ENCODE measurements at regions not wholly inside any gene's neighbourhood (a gene's known extent, or its start where the extent isn't known, plus 50 kb on each side); places are given as distances from the start of the nearest gene placed in this dataset.
"Not testable (repeated sequence)": the region's sequence is repeated elsewhere in the genome, so short reads cannot be mapped to it uniquely, and the experiment has no call there.

DNA sequence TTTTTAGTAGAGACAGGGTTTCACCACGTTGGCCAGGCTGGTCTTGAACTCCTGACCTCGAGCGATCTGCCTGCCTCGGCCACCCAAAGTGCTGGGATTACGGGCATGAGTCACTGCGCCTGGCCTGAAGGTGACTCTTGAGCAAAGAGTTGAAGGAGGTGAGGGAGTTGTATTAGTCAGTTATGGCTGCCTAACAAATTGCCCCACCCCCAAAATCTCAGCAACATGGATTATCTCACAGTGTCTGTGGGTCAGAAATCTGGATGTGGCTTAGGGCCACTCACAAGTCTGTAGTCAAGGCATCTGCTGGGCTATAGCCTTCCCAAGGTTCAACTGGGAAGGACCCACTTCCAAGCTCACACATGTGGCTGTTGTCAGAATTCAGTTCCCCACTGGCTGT, 52.8 kb upstream of the ADGRE5 start:
- DNase-seq (ENCODE audit: low read depth, low spot score): no peak

DNA sequence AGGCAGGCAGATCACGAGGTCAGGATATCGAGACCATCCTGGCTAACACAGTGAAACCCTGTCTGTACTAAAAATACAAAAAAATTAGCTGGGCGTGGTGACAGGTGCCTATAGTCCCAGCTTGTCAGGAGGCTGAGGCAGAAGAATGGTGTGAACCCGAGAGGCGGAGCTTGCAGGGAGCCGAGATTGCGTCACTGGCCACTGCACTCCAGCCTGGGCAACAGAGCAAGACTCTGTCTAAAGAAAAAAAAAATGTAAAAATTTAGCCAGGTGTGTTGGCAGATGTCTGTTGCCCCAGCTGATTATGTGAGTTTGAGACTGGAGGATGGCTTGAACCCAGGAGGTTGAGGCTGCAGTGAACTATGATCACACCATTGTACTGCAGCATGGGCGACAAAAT, 54.2 kb upstream of the ADGRE5 start:
- not testable (repeated sequence) for DNase-seq (ENCODE audit: low read depth, low spot score)

DNA sequence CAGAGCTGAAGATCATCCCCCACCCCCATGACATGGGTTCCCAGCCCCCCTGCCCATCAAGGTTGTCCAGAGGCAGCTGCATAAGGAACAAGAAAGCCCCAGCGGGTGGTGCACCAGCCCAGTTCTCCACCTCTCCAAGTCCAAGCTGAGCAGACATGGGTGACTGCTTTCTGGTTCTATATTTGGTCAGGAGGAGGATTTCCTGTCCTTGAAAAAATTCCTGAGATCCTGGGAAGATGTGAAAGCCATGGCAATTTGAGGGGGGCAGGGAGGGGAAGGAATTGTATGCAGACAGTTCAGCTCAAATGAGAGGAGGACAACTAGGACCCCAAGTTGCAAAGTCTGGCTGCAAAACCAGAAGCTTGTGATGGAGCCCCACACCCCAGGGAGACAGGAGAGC, 55.4 kb upstream of the ADGRE5 start:
- DNase-seq (ENCODE audit: low read depth, low spot score): no peak

DNA sequence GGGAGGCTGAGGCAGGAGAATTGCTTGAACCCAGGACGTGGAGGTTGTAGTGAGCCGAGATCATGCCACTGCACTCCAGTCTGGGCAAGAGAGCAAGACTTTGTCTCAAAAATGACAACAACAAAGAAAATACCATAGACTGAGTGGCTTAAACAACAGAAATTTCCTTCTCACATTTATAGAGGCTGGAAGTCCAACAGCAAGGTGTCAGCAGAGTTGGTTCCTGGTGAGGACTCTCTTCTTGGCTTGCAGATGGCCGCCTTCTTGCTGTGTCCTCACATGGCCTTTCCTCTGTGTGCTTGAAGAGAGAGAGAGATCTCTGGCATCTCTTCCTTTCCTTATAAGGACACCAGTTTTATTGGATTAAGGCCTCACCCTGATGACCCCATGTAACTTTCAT, 56.1 kb upstream of the ADGRE5 start:
- no peak for DNase-seq (ENCODE audit: low read depth, low spot score)

DNA sequence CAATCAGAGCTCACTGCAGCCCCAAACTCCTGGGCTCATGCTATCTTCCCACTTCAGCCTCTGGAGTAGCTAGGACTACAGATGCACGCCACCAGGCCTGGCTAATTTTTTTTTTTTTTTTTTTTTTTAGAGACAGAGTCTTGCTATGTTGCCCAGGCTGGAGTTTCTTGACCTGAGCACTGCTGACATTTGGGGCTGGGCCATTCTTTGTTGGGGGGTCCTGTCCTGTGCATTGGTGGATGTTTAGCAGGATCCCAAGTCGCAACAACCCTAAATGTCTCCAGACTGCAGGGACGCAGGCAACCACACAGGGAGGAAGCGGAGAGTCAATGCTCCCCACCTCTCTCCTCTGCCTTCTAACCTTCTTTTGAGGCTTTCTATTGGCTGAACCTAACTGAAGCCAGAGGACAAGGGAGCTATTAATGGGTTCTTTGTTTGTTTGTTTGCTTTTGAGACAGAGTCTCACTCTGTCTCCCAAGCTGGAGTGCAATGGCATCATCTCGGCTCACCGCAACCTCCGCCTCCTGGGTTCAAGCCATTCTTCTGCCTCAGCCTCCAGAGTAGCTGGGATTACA, 58.3 kb upstream of the ADGRE5 start:
- no peak for DNase-seq (ENCODE audit: low read depth, low spot score)

DNA sequence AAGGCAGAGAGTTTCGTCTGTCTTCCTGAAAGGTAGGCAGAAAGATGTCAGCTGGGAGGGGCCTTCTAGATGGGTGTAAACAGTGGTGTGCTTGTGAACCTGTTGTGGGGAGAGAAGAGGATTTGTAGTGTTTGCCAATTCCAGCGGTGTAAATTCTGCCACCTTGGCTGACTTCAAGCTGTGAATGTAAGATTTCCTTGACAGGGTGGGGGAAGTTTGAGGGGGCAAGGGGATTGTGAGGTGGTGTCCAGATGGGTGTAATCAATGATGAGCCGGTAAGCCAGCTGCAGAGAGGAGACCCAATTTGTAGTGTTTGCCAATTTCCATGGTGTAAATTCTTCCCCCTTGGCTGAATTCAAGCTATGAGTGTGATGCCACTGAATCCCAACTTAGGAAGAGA, 61.0 kb upstream of the ADGRE5 start:
- DNase-seq (ENCODE audit: low read depth, low spot score): no peak

DNA sequence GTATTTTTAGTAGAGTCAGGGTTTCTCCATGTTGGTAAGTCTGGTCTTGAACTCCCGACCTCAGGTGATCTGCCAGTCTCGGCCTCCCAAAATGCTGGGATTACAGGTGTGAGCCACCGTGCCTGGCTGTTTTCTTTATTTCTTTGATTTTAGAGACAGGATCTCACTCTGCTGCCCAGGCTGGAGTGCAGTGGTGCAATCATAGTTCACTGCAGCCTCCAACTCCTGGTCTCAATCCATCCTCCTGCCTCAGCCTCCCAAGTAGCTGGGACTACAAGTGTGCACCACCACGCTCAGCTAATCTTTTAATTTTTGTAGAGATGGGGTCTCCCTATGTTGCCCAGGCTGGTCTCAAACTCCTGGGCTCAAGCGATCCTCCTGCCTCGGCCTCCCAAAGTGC, 61.5 kb upstream of the ADGRE5 start:
- DNase-seq (ENCODE audit: low read depth, low spot score): not testable (repeated sequence)

DNA sequence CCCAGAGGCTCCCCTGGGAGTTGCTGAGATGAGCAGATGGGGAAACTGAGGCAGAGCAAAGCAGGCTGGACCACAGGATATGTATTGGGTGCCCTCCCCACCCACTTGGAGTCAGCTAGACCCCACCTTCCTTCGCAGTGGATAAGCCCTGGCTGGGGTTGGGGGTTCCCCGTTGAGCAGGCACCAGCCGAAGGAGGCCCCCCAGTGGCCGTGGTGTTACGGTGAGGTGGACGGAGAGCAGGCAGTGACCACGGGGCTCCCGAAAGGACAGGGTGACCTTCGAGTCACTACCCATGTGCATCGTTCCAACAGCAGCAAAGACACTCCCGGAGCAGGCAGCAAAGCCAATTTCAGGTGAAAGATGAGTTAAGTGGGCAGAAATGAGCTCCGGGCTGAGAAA, 62.4 kb upstream of the ADGRE5 start:
- DNase-seq (ENCODE audit: low read depth, low spot score): no peak

DNA sequence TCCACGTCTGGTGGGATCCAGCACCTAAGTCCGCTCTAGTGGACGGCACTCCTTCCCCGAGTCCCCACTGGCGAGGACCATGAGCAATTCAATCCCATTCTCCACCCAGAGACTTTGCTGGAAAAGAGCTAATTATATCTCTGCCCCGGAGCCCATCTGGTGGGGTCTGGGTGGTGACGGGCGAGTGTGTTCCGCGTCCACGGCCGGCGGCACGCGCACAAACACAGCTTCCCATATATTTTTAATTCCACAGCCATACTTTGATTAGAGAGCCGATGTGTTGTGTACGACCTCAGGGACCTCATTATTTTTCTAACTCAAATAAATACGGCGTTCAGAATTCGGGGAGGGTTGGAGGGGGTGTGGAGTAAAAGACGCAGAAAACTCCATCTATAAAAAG, 64.1 kb upstream of the ADGRE5 start:
- no peak for DNase-seq (ENCODE audit: low read depth, low spot score)

DNA sequence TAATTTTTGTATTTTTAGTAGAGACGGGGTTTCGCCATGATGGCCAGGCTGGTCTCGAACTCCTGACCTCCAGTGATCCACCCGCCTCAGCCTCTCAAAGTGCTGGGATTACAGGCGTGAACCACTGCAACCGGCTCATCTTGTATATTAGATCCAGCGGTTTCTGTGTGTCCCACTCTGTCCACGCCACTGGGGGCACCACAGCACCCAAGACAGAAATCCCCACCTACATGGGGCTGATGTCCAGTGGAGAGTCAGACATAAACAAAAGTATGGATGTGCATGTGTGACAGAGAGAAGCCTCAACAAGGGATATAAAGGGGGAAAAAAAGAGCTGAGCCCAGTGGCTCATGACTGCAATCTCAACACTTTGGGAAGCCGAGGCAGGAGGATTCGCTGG, 65.8 kb upstream of the ADGRE5 start:
- DNase-seq (ENCODE audit: low read depth, low spot score): no peak

DNA sequence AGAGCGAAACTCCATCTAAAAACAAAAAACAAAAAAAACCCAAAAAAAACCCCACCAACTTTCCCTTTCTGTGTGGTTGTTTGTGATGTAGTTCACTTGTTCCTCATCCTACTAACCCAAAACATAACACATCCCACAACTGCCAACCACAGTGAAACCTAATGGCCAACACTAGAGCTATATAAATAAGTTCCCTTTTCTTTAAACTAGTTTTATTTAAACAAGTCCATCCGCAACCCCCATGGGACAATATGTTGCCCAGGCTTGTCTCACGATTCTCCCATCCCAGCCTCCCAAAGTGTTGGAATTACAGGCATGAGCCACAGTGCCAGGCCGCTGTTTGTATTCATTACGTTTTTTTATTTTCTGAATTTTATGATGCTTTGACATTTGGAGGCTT, 71.2 kb upstream of the ADGRE5 start:
- no peak for DNase-seq (ENCODE audit: low read depth, low spot score)

DNA sequence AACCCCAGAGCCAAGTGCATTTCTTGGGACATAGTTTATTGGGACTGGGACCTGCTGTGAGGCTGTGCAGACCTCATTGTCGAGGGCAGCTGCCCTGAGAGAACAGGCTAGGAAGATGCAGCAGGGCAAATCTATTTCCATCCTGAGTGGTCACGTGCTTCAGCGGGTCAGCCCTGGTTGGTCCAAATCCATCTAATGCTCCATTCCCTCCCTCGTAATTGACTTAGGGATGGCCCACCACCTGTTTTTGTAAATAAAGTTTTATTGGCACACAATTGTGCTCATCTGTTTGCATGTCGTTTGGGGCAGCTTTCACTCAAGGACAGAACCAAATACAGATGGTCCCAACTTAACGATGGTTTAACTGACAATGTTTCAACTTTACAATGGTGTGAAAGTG, 75.5 kb upstream of the ADGRE5 start:
- DNase-seq (ENCODE audit: low read depth, low spot score): no peak

DNA sequence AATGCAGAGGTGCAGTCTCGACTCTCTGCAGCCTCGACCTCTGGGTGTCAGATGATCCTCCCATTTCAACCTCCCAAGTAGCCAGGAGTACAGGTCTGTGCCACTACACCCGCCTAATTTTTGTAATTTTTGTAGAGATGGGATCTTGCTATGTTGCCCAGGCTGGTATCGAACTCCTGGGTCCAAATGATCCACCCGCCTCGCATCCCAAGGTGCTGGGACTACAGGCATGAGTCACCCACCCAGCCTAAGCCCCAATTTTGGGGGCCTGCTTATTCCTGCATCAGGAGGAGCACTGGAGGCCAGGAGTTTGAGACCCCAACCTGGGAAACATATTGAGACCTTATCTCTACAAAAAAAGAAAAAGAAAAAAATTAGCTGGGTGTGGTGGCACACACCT, 80.1 kb upstream of the ADGRE5 start:
- no peak for DNase-seq (ENCODE audit: low read depth, low spot score)

DNA sequence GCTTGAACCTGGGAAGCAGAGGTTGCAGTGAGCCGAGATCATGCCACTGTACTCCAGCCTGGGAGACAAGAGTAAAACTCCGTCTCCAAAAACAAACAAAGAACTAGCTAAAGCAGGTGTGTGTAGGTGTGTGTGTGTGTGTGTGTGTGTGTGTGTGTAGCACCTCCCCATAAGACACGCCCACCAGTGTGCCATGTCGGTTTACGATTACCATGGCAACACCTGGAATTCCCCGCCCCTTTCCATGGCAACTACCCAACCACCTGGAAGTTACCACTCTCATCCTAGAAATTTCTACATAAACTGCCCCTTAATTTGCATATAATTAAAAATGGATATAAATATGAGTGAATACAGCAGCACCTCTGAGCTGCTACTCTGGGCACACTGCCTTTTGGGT, 80.9 kb upstream of the ADGRE5 start:
- DNase-seq (ENCODE audit: low read depth, low spot score): no peak

DNA sequence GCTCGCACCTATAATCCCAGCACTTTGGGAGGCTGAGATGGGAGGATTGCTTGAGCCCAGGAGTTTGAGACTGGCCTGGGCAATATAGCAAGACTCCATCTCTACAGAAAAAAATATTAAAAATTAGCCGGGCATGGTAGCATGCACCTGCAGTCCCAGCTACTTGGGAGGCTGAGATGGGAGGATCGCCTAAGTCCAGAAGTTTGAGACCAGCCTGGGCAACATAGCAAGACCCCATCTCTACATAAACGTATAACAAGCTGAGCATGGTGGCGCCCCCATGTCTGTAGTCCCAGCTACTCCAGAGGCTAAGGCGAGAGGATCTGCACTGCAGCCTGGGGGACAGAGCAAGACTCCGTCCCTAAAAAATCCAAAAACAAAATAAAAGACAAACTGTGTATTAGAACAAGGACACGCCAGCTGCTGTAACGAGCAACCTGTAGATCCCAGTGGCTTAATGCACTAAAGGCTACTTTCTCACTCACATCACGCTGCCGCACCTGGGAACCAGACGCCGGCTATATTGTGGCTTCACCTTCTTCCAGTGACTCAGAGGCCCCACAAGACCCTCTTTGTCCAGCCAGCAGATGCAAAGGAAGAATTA, 81.9 kb upstream of the ADGRE5 start:
- not testable (repeated sequence) for DNase-seq (ENCODE audit: low read depth, low spot score)

DNA sequence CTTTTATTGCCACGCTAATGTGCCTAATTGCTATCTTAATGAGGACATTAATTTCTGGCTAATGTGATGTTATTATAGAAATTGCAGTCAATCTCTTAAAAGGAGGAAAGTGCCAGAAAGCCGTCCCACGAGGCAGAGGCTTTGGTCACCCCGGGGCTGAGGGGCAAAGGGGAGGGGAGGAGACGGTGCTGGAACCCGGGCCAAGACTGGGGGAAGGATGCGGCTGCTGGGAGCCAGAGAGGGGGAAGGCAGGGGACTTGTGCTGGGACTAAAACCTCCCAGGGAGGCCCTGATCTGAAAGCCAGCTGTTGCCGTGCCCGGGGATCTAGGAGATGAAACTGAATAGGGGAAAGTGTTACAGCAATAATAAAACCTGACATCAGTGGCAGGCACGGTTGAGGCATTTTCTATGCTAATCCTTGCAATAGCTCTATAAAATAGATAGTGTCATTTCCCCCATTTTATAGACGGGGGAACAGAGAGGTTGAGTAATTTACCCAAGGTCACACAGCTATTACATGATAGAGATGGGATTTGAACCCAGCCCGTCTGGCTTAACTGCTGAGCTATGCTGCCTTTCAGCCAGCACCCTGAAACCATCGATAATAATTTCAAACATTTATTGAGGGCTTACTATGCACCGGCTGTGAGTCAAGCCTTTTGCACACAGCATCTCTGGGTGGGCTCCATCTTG, 83.2 kb upstream of the ADGRE5 start:
- DNase-seq (ENCODE audit: low read depth, low spot score): not testable (repeated sequence)

DNA sequence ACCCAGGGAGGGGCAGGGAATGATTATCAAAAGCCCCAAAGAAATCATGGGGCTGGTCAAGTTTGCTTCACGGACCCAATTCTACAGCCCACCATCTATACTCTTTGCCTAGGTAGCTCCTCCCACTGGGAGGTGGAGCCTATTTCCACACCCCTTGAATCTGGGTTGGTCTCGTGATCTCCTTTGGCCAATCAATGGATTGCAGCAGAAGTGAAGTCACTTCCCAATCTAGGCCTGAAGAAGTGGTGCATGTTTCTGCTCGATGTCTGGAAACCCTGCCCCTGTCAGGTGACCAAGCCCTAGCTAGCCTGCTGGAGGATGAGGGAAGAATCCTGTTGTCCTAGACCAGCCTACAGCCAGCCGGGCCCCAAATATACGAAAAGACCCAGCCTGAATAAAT, 86.3 kb upstream of the ADGRE5 start:
- DNase-seq (ENCODE audit: low read depth, low spot score): not testable (repeated sequence)

DNA sequence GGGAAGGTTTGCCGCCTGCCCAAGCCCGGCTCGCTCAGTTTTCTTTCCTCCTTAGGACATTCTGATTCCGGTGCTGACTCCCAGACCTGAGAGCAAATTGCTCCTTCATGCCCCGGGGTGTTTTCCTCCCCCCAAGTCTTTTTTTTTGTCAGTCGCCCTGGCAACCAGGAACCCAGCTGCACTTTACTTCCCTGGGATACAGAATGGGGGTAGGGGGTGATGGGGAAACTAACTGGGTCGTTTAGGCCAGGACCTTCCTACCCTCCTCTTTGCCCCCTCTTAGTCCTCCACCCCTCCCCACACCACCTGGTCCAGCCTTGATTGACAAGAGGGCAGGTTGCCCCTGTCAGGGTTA, 87.5 kb upstream of the ADGRE5 start:
- DNase-seq (ENCODE audit: low read depth, low spot score): not testable (repeated sequence)

DNA sequence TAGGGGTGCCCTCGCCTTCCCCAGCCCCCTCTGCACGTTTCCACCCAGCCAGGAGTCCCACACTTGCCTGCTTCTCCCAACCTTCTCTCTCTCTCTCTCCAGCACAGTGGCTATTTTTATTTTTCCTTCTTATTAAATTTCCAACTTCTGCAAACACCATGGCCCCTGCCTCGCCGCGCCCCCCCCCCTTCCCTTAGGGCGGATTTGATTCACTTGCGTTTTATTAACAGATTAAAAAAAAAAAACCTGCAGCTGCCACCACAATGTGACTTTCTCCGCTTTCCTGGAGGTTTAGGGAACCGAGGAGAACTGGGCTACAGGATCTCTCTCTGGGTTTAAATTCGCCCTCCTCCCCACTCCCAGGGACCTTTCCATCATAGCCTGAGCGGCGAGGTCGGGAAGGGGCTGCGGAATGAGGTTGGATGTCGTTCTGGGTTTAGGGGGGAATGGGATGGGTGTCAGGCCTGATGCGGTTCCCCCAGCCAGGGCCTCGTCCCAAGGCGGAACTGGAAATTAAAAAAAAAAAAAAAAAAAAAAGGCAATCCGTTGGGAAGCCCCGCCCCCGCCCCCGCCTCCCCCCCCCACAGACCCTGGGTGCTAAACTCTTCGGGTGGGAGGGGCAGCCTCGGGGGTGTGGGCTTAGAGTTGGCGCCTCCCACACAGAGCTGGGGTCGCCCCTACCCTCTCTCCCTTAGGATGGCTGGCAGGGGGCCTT, 87.3 kb upstream of the ADGRL1 start:
- not testable (repeated sequence) for DNase-seq (ENCODE audit: low read depth, low spot score)

DNA sequence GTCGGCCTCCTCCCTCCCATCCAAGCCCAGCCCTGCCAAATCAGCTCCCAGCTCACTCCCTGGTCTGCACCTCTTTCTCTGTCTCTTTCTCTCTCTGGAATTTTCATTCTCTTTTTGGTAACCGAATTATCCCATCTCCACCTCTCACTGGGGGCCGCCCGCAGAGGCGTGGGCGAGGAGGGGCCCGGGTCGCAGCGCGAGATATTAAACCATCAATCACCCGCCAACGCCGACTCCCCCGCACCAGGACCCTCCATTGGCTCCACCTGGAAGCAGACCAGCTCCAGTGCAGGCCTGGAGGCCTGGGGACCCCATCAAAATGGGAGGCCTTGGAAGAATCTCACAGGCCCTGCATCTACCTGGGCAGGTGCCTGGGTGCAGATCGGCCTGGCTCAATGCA, 83.8 kb upstream of the ADGRL1 start:
- DNase-seq (ENCODE audit: low read depth, low spot score): not testable (repeated sequence)

DNA sequence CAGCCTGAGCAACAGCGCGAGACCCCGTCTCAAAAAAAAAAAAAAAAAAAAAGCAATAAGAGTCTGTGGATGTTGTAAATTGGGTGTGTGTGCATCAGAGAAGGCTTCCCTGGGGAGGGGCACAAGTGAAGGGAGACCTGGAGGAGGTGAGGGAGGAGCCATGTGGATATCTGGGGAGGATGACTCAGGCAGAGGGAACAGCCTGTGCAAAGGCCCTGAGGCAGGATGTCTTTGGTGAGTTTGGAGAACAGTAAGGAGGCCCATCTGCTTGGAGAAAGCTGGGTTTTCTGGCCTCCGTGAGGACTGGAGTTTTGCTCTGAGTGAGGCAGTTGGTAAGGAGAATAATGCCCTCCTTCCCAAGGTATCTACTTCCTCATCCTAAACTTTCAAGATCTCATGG, 81.9 kb upstream of the ADGRL1 start:
- not testable (repeated sequence) for DNase-seq (ENCODE audit: low read depth, low spot score)

DNA sequence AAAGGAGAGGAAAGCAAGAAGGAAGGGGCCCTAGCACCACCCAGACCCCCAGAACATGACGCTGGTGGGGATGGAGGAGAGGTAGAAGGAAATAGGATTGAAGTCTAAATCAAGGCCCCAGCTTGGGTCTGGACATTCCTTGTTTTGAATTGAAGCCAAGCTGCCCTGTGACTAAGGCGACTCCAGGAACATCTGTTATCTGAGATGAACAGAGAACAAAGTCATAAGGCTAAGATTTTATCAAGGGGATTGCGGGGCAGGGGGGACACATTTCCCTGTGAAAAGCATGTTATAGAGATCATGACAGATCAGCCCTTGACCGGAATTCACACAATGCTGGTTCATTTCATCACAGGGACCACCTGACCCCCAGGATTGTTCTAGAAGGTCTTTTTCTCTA, 80.6 kb upstream of the ADGRL1 start:
- DNase-seq (ENCODE audit: low read depth, low spot score): not testable (repeated sequence)

DNA sequence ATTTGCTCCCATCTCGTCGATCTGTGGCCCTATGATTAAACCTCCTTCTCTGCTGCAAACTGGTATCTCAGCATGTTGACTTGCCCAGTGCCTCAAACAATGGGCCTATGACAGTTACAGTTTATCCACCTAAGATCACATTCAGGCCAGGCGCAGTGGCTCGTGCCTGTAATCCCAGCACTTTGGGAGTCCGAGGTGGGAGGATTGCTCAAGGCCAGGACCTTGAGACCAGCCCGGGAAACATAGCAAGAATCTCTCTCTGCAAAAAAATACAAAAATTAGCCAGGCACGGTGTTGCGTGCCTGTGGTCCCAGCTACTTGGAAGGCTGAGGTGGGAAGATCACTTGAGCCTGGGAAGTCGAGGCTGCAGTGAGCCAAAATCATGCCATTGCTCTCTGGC, 79.8 kb upstream of the ADGRL1 start:
- DNase-seq (ENCODE audit: low read depth, low spot score): not testable (repeated sequence)

All from pulmonary artery endothelial cell (primary cell).